Activated naive CD4-positive, alpha-beta T cell treated with anti-CD3 and anti-CD28 coated beads, Interleukin-2, amount 50 U/mL, for 24 hours (primary cell): ENCODE measurements at regions not wholly inside any gene's neighbourhood (a gene's known extent, or its start where the extent isn't known, plus 50 kb on each side); places are given as distances from the start of the nearest gene placed in this dataset.

ENCODE experiments used
- H3K27ac Mint-ChIP-seq: one replicate; pipeline ENCODE4 v1.8.0; 2021; ENCODE audit warnings: mild to moderate bottlenecking, mixed read lengths
- H3K27me3 Mint-ChIP-seq: one replicate; pipeline ENCODE4 v1.8.0; 2021; ENCODE audit warnings: mixed read lengths
- H3K36me3 Mint-ChIP-seq: one replicate; pipeline ENCODE4 v1.8.0; 2021; ENCODE audit warnings: mixed read lengths
- H3K4me1 Mint-ChIP-seq: one replicate; pipeline ENCODE4 v1.8.0; 2021; ENCODE audit warnings: mixed read lengths
- H3K4me3 Mint-ChIP-seq: one replicate; pipeline ENCODE4 v1.8.0; 2021; ENCODE audit warnings: mild to moderate bottlenecking, mixed read lengths
- H3K9me3 Mint-ChIP-seq: one replicate; pipeline ENCODE4 v1.8.0; 2021; ENCODE audit warnings: mixed read lengths

DNA sequence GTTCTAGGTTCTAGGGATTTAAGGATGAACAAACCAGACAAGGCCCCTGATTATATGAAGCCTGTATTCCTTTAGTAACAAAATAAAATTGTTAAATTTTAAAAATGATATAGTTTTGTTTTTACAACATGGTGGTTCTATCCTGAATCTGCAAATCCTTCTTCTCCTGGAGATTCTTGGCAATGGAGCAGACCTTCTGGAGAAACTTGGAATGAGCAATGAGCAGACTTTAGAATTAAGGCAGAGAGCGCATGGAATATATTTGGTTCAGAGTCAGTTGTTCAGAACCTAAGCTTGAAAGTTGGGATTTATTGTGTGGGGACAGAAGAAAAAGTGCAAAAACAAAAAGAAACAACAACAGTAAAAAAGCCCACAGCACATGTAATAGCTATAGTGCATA lies 381.1 kb downstream of the ADGRL2 start:
- Mint-ChIP-seq H3K9me3 (no peaks in the 10 kb centered on the region), H3K36me3 (no peaks in the 10 kb centered on the region), H3K27me3 (no peaks in the 10 kb centered on the region), H3K4me1 (no peaks in the 10 kb centered on the region), H3K27ac (no peak overlapping the region), H3K4me3 (no peak overlapping the region)

DNA sequence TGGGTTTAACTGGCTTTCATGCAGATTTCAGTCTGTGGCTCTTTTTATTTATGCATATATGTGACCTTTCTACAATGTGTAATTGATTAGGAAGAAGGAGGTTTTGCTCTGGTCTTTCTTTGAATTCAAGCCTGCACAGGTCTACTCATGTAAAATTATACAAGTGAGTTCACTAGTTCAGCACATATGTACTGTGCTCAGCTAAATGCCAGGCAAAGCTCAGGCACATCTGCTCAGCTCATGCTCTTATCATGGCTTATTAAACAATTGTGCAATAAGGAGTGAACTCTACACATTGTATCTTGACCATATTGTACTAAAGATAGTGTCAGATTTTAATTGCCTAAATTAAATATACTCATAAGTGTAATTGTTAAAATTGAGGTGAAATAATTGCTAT lies 378.4 kb downstream of the ADGRL2 start:
- no peak overlapping the region for H3K4me3 Mint-ChIP-seq
- H3K9me3 Mint-ChIP-seq, result no peaks in the 10 kb centered on the region
- no peaks in the 10 kb centered on the region for H3K4me1 Mint-ChIP-seq
- H3K36me3 Mint-ChIP-seq, result no peaks in the 10 kb centered on the region
- no peak overlapping the region for H3K27ac Mint-ChIP-seq
- no peaks in the 10 kb centered on the region for H3K27me3 Mint-ChIP-seq

DNA sequence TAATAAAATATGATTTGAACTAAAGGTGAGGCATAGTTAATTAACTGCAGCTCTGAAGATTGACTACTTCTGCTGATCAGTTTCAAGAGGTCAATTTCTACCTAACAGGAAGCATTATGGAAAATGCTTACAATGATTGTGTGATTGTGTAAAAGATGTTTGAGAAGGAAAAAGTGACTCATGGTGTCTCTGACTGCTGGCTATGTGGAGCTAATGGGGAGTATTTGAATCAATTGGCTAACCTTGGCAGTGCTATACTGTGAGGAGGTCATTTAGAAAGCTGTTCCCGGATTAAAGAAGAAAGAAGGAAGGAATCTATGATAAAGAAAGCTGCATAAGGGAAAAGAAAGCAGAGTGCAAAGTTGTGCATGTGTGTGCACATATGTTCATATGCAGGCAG lies 376.5 kb downstream of the ADGRL2 start:
- Mint-ChIP-seq H3K27me3 (no peaks in the 10 kb centered on the region), H3K9me3 (no peaks in the 10 kb centered on the region), H3K4me3 (no peak overlapping the region)

DNA sequence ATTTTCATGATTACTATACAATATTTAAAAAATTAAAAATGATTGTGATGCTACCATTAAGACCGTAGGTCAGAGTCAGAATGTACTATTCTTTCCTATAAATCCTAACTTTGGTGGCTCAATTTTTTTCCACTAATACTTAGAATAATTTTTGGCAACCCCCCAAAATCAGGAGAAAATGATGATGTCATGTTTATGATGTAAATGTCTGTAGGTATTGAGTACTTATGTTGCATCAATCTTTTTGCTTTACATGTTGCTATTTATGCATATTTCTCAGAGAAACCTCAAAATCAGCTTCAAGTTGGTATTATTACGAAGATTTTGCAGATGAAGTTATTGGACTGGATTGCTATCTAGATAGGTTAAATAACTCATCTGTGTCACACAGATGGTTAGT lies 371.2 kb downstream of the ADGRL2 start:
- Mint-ChIP-seq H3K36me3 (no peaks in the 10 kb centered on the region), H3K4me1 (no peaks in the 10 kb centered on the region), H3K27ac (no peak overlapping the region), H3K9me3 (no peaks in the 10 kb centered on the region), H3K4me3 (no peak overlapping the region), H3K27me3 (no peaks in the 10 kb centered on the region)

More for the DNA sequence above, 376.5 kb downstream of the ADGRL2 start:
- Mint-ChIP-seq H3K27ac (no peak overlapping the region), H3K4me1 (no peaks in the 10 kb centered on the region), H3K36me3 (no peaks in the 10 kb centered on the region)

DNA sequence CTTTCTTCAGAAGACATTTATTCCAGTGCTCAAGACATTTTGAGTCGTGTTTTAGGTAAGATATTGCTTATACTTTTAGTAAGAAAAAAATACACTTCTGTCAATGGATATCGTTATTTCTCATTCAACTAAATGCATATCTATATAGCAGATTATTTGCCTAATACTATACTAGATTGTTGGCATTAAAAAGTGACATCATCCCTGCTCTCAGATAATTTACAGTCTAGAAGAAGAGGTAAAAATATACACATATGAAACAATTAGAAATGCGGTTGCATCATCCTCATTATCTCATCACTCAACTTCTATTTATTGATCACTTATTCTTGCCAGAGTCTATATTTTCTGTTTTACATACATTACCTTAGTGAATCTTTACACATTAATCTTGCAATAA lies 367.7 kb downstream of the ADGRL2 start:
- Mint-ChIP-seq H3K27me3 (no peaks in the 10 kb centered on the region), H3K4me3 (no peak overlapping the region), H3K27ac (no peak overlapping the region), H3K36me3 (no peaks in the 10 kb centered on the region), H3K9me3 (no peaks in the 10 kb centered on the region), H3K4me1 (no peaks in the 10 kb centered on the region)

DNA sequence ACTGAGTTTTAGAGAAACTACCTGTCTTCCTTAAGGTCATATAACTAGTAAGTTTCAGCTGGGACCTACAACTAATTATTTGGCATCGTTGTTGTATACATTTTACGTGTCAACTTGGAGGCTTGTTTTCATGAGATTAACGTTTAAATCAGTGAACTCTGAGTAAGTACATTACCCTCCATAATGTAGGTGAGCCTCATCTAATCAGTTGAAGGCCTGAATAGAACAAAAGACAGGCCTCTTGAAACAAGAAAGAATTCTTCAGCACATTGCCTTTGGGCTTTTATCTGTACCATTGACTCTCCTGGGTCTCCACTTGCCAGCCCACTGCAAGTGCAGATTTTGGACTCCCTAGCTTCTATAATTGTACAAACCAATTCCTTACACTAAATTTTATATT lies 364.6 kb downstream of the ADGRL2 start:
- no peaks in the 10 kb centered on the region for H3K36me3 Mint-ChIP-seq
- peaks cover 2% of the 10 kb centered on the region for H3K27me3 Mint-ChIP-seq
- H3K27ac Mint-ChIP-seq, result no peak overlapping the region
- H3K4me1 Mint-ChIP-seq, result peaks cover 3% of the 10 kb centered on the region
- H3K9me3 Mint-ChIP-seq, result no peaks in the 10 kb centered on the region
- no peak overlapping the region for H3K4me3 Mint-ChIP-seq

DNA sequence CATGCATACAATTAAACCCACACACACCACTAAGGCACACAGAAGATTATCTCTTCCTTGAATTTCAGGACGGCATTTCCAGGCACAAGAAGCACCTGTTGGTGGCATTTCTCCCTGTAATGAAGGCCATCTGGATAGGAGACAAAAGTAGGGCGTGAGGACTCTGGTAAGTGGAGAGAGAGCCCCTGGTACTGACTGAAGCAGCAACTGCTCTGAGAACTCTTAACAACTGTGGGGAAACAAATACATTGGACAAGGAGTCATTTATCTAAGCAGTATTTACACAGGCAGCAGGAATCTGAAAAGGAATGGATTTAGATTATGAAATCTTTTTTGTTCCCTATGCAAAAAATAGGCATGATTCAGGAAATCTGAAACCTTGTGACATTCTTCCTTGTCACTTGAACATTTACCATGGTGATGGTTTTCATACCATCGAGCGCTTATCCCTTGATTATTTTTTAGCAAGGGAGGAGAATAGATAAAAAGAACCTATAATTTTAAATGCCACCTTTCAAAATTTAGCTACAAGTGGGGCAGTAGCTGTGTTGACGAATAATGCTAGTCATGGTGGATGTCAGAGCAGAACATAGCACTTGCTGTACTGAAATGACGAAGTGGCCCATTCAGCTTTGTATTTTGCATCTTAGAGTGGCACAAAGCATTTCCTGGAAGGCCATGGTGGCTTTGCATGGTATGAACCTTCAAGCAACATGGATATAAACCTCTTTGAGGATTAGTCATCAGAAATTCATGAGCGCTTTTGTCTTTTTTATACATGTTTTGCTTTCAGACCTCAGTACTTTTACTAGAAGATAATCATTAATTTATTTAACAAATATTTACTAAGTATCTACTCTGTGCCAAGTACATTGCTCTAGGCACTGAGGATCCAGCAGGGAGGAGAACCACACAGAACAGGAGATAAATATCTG lies 362.0 kb downstream of the ADGRL2 start:
- no peaks in the 10 kb centered on the region for H3K36me3 Mint-ChIP-seq
- H3K27me3 Mint-ChIP-seq, result peaks cover 2% of the 10 kb centered on the region

DNA sequence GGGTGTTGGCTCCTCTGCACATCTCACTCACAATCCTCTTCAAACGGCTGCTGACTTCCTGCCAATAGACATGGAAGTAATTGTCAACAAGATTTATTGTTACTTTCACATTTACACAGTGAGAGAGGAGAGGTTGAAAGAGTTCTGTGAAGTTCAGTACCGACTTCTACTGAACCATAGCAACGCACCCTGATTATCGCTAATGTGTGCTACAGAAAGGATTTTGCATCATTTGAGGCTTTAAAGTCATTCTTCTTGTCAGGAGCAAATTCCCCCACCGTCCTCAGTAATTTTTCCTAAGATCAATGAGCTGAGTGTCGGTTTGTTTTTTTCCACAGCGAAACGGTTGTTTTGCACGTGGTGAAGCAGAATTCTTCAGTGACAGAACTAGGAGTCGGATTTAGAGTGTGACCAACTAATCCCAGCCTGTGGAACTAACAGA lies 361.0 kb downstream of the ADGRL2 start:
- no peaks in the 10 kb centered on the region for H3K36me3 Mint-ChIP-seq
- H3K27me3 Mint-ChIP-seq, result peaks cover 2% of the 10 kb centered on the region
- H3K4me3 Mint-ChIP-seq, result peak overlapping the region; percentile 31
- no peaks in the 10 kb centered on the region for H3K9me3 Mint-ChIP-seq
- peaks cover 3% of the 10 kb centered on the region for H3K4me1 Mint-ChIP-seq
- no peak overlapping the region for H3K27ac Mint-ChIP-seq

More for the DNA sequence above, 362.0 kb downstream of the ADGRL2 start:
- H3K4me3 Mint-ChIP-seq, result no peak overlapping the region
- H3K4me1 Mint-ChIP-seq, result peaks cover 3% of the 10 kb centered on the region
- no peak overlapping the region for H3K27ac Mint-ChIP-seq
- H3K9me3 Mint-ChIP-seq, result no peaks in the 10 kb centered on the region

DNA sequence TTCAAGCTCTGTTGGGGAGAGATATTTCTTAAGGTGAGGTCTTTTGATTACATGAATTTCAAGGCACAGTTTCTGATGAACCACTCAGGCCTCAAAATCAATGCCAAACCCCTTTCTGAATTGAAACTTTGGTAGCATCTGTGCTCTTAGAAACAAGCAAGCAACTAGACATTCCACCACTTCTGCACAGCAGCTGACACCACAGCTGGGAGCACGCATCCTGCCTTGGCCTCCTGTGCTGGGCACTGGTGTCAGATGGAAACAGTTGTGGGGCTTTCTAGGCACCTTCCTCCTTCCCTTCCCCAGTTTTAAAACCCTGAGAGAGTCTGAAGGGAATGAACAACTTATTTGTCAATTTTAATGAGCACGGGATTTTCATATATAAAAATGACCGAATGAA lies 360.2 kb downstream of the ADGRL2 start:
- H3K36me3 Mint-ChIP-seq, result no peaks in the 10 kb centered on the region
- H3K27me3 Mint-ChIP-seq, result peaks cover 2% of the 10 kb centered on the region
- no peak overlapping the region for H3K27ac Mint-ChIP-seq
- H3K4me1 Mint-ChIP-seq, result peaks cover 3% of the 10 kb centered on the region
- H3K4me3 Mint-ChIP-seq, result no peak overlapping the region
- no peaks in the 10 kb centered on the region for H3K9me3 Mint-ChIP-seq

DNA sequence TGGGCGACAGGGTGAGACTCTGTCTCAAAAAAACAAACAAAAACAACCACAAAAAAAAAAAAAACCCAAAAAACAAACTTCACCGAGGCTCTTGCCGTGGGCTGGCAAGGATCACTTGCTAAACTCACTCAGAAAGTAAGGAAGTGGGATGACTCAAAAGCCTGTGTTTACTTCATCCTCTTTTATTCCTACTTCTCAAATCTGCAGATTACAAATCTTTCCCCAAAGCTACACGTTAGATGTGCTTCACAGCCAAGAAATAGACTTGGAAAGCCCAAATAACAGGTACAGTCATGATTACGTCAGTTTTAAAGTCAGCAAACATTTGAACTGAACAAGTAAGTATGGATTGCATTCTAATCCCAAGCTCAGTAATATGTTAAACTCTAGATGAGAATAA lies 359.3 kb downstream of the ADGRL2 start:
- Mint-ChIP-seq H3K36me3 (no peaks in the 10 kb centered on the region), H3K4me3 (no peak overlapping the region), H3K27me3 (peaks cover 2% of the 10 kb centered on the region), H3K9me3 (no peaks in the 10 kb centered on the region), H3K27ac (no peak overlapping the region), H3K4me1 (peaks cover 3% of the 10 kb centered on the region)

DNA sequence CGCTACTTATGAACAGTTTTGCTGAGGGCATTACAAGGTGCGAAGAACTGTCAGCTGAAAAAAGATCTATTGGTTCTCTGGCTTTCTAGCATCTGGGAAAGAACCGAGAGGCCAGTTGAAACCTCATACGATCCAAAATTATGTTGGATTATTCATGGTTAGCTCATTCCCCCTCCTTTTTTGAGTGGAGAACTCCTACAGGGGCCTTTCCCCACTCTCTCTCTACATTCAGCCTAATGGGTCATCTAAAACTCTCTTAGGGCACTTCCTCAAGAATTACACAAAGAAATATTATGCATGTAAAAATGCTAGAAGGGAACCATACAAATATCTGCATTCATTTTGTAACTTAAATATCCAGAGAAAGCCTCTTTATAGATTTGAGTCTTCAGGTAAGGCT lies 358.2 kb downstream of the ADGRL2 start:
- H3K4me3 Mint-ChIP-seq, result no peak overlapping the region
- no peak overlapping the region for H3K27ac Mint-ChIP-seq
- H3K36me3 Mint-ChIP-seq, result no peaks in the 10 kb centered on the region
- no peaks in the 10 kb centered on the region for H3K9me3 Mint-ChIP-seq
- peaks cover 3% of the 10 kb centered on the region for H3K4me1 Mint-ChIP-seq
- peaks cover 2% of the 10 kb centered on the region for H3K27me3 Mint-ChIP-seq

DNA sequence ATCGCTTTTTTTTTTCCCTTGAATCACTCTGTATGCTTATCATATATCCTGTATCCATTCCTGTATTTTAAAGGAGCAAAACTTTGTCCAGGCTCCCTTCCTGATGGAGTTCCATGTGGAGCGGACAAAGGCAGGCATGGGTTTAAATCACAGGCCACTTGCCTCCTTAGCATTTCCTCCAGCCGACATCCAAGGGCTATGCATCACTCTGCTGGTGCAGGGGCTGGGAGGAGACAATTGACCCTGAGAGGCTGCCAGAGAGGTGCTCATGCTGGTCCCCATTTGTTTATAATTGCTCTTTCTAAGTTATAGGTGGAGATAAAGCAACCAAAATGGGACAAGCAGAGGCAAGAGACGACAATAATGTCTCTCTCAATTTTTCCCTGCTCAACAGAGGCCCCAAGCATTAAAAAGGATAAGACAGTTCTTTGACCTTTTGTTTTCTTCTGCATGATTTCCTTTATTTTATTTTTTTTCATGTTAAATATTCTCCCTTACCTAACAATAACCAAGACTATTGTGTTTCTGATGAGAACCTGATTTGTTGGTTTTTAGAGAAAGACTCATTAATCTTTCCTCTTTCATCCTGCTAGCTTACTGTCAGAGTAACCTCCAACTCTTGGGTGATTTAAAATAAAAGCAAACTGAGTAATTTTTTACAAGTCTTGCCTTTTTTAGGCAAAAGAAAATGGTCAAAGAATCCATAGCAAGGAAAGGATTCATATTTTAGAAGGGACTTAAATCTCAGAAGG lies 353.7 kb downstream of the ADGRL2 start:
- H3K4me3 Mint-ChIP-seq, result no peak overlapping the region
- no peaks in the 10 kb centered on the region for H3K4me1 Mint-ChIP-seq
- no peaks in the 10 kb centered on the region for H3K27me3 Mint-ChIP-seq
- no peaks in the 10 kb centered on the region for H3K9me3 Mint-ChIP-seq
- H3K27ac Mint-ChIP-seq, result no peak overlapping the region
- H3K36me3 Mint-ChIP-seq, result no peaks in the 10 kb centered on the region

DNA sequence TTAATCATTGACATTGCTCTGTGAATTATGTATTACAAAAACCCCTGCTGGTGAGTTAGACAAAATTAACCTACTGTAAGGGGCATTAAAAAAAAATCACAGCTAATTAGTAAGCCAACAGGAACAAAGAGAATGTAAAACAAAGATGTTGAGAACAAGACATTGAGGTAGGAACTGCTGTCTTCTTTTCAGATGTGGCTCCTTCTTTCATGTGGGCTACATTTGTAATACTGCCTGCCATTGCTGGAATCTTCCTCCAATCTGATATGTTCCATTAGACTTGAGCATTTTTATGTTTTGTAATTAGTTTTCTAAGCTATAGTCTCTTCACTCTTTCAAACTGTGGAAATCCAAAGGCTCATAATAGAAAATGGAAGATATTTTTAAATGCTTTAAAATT lies 353.0 kb downstream of the ADGRL2 start:
- H3K27me3 Mint-ChIP-seq, result no peaks in the 10 kb centered on the region
- no peaks in the 10 kb centered on the region for H3K9me3 Mint-ChIP-seq
- no peaks in the 10 kb centered on the region for H3K36me3 Mint-ChIP-seq
- H3K4me1 Mint-ChIP-seq, result no peaks in the 10 kb centered on the region
- H3K4me3 Mint-ChIP-seq, result no peak overlapping the region
- H3K27ac Mint-ChIP-seq, result no peak overlapping the region

DNA sequence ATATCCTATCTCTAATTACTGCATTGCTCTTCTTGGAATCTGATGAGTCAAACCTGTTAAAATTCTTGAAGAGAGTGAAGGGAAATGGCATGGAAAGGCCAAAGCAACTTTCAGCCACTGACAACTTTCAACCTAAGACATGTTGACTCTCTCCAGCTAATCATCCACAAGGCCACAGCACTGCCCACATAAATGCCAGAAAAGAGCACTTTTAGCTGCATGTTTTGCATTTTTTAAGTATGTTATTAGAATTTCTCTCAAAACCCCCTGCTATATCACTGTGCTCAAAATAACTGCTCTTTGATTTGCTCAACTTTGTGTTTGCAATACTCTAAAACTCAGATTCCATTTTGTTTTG lies 352.5 kb downstream of the ADGRL2 start:
- H3K36me3 Mint-ChIP-seq, result no peaks in the 10 kb centered on the region
- no peak overlapping the region for H3K4me3 Mint-ChIP-seq
- no peak overlapping the region for H3K27ac Mint-ChIP-seq
- no peaks in the 10 kb centered on the region for H3K27me3 Mint-ChIP-seq
- no peaks in the 10 kb centered on the region for H3K9me3 Mint-ChIP-seq
- H3K4me1 Mint-ChIP-seq, result no peaks in the 10 kb centered on the region

DNA sequence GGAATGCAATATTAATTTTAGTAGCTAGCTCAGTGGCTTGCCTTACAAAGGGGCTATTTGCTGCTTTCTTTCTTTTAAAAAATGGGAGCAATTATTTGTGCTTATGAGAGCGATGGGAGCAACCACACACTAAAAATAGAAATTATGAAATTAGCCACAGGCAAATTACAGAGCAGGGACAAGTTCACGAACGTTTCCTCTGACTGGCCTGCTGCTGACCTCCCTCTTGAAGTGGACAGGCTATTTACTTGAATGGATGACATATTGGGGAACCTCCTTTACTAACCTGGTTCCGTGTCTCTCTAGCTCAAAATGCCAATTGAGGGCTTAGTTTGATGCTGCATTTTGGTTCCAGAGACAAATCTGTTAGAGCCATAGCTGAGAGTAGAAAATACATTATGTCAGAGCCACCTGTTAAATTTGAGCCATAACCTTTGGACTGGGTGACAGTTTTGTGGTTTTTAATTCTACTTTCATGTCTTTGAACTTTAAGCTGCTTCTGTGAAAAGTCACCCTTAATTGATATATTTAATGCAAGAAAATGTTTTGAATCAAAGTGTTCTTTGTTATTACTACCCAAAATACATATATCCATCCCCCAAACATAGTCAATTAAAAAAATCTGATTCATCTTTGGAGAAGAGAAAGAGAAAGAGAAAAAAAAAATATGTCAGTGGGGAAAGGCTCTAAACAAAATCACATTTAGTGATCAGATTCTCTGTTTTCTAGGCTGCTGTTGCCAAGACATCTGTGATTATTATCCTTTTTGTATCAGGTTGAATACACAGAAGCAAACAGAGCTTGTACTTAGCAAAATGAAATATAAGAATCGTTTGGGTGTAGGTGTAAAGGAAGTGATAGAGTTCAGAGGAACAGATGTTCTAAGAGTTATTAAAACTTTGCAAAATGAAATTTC lies 351.9 kb downstream of the ADGRL2 start:
- Mint-ChIP-seq H3K36me3 (no peaks in the 10 kb centered on the region), H3K9me3 (no peaks in the 10 kb centered on the region), H3K27ac (no peak overlapping the region), H3K4me1 (no peaks in the 10 kb centered on the region), H3K27me3 (no peaks in the 10 kb centered on the region), H3K4me3 (no peak overlapping the region)
